ENCODE measurements at regions not wholly inside any gene's neighbourhood (a gene's known extent, or its start where the extent isn't known, plus 50 kb on each side); places are given as distances from the start of the nearest gene placed in this dataset.

DNA sequence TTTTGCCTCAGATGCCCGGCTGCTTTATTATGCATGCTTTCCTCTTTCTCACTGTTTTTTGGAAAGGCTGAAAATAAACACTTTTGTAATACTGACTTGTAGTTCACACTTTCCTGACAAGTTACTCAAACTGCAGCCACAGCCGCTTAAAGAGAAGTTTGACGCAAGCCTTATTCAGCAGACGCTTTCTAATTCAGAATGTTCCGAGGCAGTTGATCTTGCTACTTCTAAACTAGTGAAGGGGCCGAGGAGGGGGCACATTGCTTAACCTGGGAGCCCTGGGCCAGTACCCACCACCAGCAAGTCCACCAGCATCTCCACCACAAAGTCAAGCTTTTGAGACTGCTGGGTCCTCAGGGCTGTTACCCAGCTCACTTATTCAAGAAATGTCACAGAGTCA, 71.8 kb upstream of the SPRED2 start:
- TF ChIP-seq EP300 (IDR thresholded peaks at IDR 0.05; ENCODE audit: borderline replicate concordance) (no peak), TCF12 (IDR thresholded peaks at IDR 0.05; ENCODE audit: low read depth) (no peak), TAF1 (IDR thresholded peaks at IDR 0.05; ENCODE audit: low read depth) (no peak), RAD21 (IDR thresholded peaks at IDR 0.05; ENCODE audit: low read depth) (no peak), MAX (IDR thresholded peaks at IDR 0.05) (no peak), ZBTB7A (IDR thresholded peaks at IDR 0.05; ENCODE audit: low read depth) (no peak), FOXM1 (IDR thresholded peaks at IDR 0.05; ENCODE audit: borderline replicate concordance, low read depth) (no peak), YY1 (IDR thresholded peaks at IDR 0.05; ENCODE audit: low read depth) (no peak), CEBPB (IDR thresholded peaks at IDR 0.05) (no peak), CREB1 (IDR thresholded peaks at IDR 0.05; ENCODE audit: low read depth) (no peak), USF1 (IDR thresholded peaks at IDR 0.05) (no peak), NFIC (IDR thresholded peaks at IDR 0.05) (no peak), EGR1 (IDR thresholded peaks at IDR 0.05) (no peak)
- TF ChIP-seq, protein P1, sequence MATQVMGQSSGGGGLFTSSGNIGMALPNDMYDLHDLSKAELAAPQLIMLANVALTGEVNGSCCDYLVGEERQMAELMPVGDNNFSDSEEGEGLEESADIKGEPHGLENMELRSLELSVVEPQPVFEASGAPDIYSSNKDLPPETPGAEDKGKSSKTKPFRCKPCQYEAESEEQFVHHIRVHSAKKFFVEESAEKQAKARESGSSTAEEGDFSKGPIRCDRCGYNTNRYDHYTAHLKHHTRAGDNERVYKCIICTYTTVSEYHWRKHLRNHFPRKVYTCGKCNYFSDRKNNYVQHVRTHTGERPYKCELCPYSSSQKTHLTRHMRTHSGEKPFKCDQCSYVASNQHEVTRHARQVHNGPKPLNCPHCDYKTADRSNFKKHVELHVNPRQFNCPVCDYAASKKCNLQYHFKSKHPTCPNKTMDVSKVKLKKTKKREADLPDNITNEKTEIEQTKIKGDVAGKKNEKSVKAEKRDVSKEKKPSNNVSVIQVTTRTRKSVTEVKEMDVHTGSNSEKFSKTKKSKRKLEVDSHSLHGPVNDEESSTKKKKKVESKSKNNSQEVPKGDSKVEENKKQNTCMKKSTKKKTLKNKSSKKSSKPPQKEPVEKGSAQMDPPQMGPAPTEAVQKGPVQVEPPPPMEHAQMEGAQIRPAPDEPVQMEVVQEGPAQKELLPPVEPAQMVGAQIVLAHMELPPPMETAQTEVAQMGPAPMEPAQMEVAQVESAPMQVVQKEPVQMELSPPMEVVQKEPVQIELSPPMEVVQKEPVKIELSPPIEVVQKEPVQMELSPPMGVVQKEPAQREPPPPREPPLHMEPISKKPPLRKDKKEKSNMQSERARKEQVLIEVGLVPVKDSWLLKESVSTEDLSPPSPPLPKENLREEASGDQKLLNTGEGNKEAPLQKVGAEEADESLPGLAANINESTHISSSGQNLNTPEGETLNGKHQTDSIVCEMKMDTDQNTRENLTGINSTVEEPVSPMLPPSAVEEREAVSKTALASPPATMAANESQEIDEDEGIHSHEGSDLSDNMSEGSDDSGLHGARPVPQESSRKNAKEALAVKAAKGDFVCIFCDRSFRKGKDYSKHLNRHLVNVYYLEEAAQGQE (IDR thresholded peaks at IDR 0.05; ENCODE audit: low read depth), result no peak
